H1 (cell line): ENCODE measurements at regions not wholly inside any gene's neighbourhood (a gene's known extent, or its start where the extent isn't known, plus 50 kb on each side); places are given as distances from the start of the nearest gene placed in this dataset.

Experiments used
- CTCF ChIA-PET: fragments of 300-600 bp; sonication (Branson Sonifier 250); formaldehyde crosslinking; loops from one replicate; lab custom pipeline; 2021; ENCODE audit not compliant: partially characterized antibody; lab: Charles Lee
- POLR2A ChIA-PET: fragments of 300-600 bp; sonication (Branson Sonifier 250); formaldehyde crosslinking; loops from one replicate; lab custom pipeline; 2021; ENCODE audit warnings: inconsistent platforms; ENCODE audit not compliant: partially characterized antibody; lab: Charles Lee
- DNase-seq, 2 experiments: peaks; one replicate each; pipeline versions ENCODE4 v3.0.0 to v3.0.0-alpha.2; 2010 to 2022; ENCODE audit warnings: low spot score in 2 of 2, low read depth in 1 of 2, mixed read lengths in 1 of 2
- FAIRE-seq: peaks from 2 replicates; lab custom pipeline; 2011; peaks lifted over from hg19 to GRCh38; lab: Jason Lieb, UNC
- H2AFZ ChIP-seq: 2 replicates; pipeline ENCODE4 v1.8.1; 2012; ENCODE audit warnings: low read length, inconsistent platforms
- H2AK5ac ChIP-seq: 2 replicates; pipeline ENCODE4 v1.6.1; 2013; ENCODE audit warnings: low read depth, low read length
- H2BK120ac ChIP-seq: replicated peaks from 2 replicates; pipeline ENCODE3; 2013; ENCODE audit warnings: low read depth, low read length, inconsistent platforms
- H2BK12ac ChIP-seq: 2 replicates; pipeline ENCODE4 v1.6.1; 2013; ENCODE audit warnings: low read depth, low read length
- H2BK15ac ChIP-seq: 2 replicates; pipeline ENCODE4 v1.6.1; 2013; ENCODE audit warnings: low read length
- H2BK20ac ChIP-seq: 2 replicates; pipeline ENCODE4 v1.6.1; 2013; ENCODE audit warnings: low read length
- H2BK5ac ChIP-seq: 2 replicates; pipeline ENCODE4 v1.6.1; 2013; ENCODE audit warnings: low read depth, low read length
- H3K14ac ChIP-seq: 2 replicates; pipeline ENCODE4 v1.6.1; 2013; ENCODE audit warnings: inconsistent platforms; ENCODE audit not compliant: insufficient read length
- H3K18ac ChIP-seq: 2 replicates; pipeline ENCODE4 v1.6.1; 2013; ENCODE audit warnings: low read length; ENCODE audit errors: extremely low read depth
- H3K23ac ChIP-seq: 2 replicates; pipeline ENCODE4 v1.6.1; 2013; ENCODE audit warnings: inconsistent platforms; ENCODE audit not compliant: insufficient read length
- H3K23me2 ChIP-seq: 2 replicates; pipeline ENCODE4 v1.6.1; 2013; ENCODE audit warnings: low read depth, low read length
- H3K27ac ChIP-seq: 2 replicates; pipeline ENCODE4 v1.6.1; 2011; ENCODE audit warnings: low read depth, low read length, inconsistent platforms
- H3K27me3 ChIP-seq, 4 experiments: replicated peaks in 1 of 4; 1 replicate in 1 of 4; 2 replicates in 3 of 4; pipeline versions ENCODE4 v1.6.1 to v1.8.1; 2011 to 2013; ENCODE audit warnings: low read length in 3 of 4, mild to moderate bottlenecking in 3 of 4, inconsistent platforms in 2 of 4, mixed read lengths in 2 of 4, moderate library complexity in 1 of 4; ENCODE audit not compliant: control insufficient read depth in 3 of 4, insufficient read depth in 3 of 4; ENCODE audit errors: extremely low read depth in 1 of 4
- H3K36me3 ChIP-seq, 4 experiments: 2 replicates each; pipeline versions ENCODE4 v1.6.1 to v1.8.1; 2011 to 2013; ENCODE audit warnings: mild to moderate bottlenecking in 4 of 4, low read length in 3 of 4, moderate library complexity in 2 of 4, control low read depth in 1 of 4, inconsistent platforms in 1 of 4; ENCODE audit not compliant: insufficient read depth in 4 of 4, control insufficient read depth in 2 of 4
- H3K4ac ChIP-seq: replicated peaks from 2 replicates; pipeline ENCODE3; 2013; ENCODE audit warnings: low read length, low read depth, mixed read lengths, inconsistent platforms; ENCODE audit not compliant: insufficient read length
- H3K4me1 ChIP-seq, 4 experiments: replicated peaks in 1 of 4; 1 replicate in 1 of 4; 2 replicates in 3 of 4; pipeline versions ENCODE4 v1.6.1 to v1.8.1; 2011 to 2013; ENCODE audit warnings: low read length in 3 of 4, inconsistent platforms in 2 of 4, mixed read lengths in 1 of 4; ENCODE audit not compliant: insufficient read depth in 4 of 4, control insufficient read depth in 3 of 4
- H3K4me2 ChIP-seq, 2 experiments: 2 replicates each; pipeline versions ENCODE4 v1.6.1 to v1.8.1; 2011 to 2013; ENCODE audit warnings: low read depth in 2 of 2, low read length in 2 of 2, control low read depth in 1 of 2, inconsistent platforms in 1 of 2, mild to moderate bottlenecking in 1 of 2; ENCODE audit not compliant: insufficient read depth in 1 of 2
- H3K4me3 ChIP-seq, 4 experiments: fragments of 200-600, 300-600 bp in 1 of 4; sonication (generic), shearing (Covaris generic), sonication (Bioruptor Twin) in 1 of 4; 2 replicates each; pipeline versions ENCODE4 v1.5.1 to v1.8.1; 2011 to 2016; ENCODE audit warnings: low read length in 4 of 4, low read depth in 3 of 4, control low read depth in 2 of 4, inconsistent platforms in 2 of 4, mild to moderate bottlenecking in 2 of 4, mixed read lengths in 1 of 4, moderate library complexity in 1 of 4; ENCODE audit not compliant: insufficient read depth in 2 of 4; ENCODE audit errors: extremely low read depth in 1 of 4
- H3K56ac ChIP-seq: replicated peaks from 2 replicates; pipeline ENCODE3; 2013; ENCODE audit warnings: low read depth, mild to moderate bottlenecking, mixed read lengths, low read length, inconsistent platforms; ENCODE audit not compliant: insufficient read length
- H3K79me1 ChIP-seq: 2 replicates; pipeline ENCODE4 v1.6.1; 2013; ENCODE audit warnings: low read depth, low read length, control low read depth
- H3K79me2 ChIP-seq, 2 experiments: 2 replicates each; pipeline versions ENCODE4 v1.6.1 to v1.8.1; 2012 to 2013; ENCODE audit warnings: low read length in 2 of 2, mild to moderate bottlenecking in 2 of 2, inconsistent platforms in 1 of 2; ENCODE audit not compliant: insufficient read depth in 2 of 2, control insufficient read depth in 1 of 2
- H3K9ac ChIP-seq, 4 experiments: replicated peaks in 1 of 4; 1 replicate in 1 of 4; 2 replicates in 3 of 4; pipeline versions ENCODE4 v1.6.1 to v1.8.1; 2011 to 2013; ENCODE audit warnings: low read depth in 3 of 4, low read length in 3 of 4, control low read depth in 2 of 4, mild to moderate bottlenecking in 2 of 4, moderate library complexity in 2 of 4, inconsistent platforms in 1 of 4; ENCODE audit errors: extremely low read depth in 1 of 4
- H3K9me3 ChIP-seq, 2 experiments: 2 replicates each; pipeline versions ENCODE4 v1.6.1 to v1.8.1; 2012 to 2013; ENCODE audit warnings: mild to moderate bottlenecking in 2 of 2, moderate library complexity in 2 of 2, control low read depth in 1 of 2, inconsistent platforms in 1 of 2, low read depth in 1 of 2, low read length in 1 of 2, mixed read lengths in 1 of 2; ENCODE audit not compliant: insufficient read depth in 2 of 2
- H4K20me1 ChIP-seq, 2 experiments: replicated peaks in 1 of 2; 2 replicates each; pipeline versions ENCODE3 to v1.8.1; 2011 to 2013; ENCODE audit warnings: inconsistent platforms in 2 of 2, low read length in 2 of 2, mild to moderate bottlenecking in 1 of 2; ENCODE audit not compliant: insufficient read depth in 2 of 2, control insufficient read depth in 1 of 2
- H4K5ac ChIP-seq: 2 replicates; pipeline ENCODE4 v1.6.1; 2013; ENCODE audit warnings: low read length, low read depth, mixed read lengths, inconsistent platforms; ENCODE audit not compliant: insufficient read length
- H4K8ac ChIP-seq: 2 replicates; pipeline ENCODE4 v1.8.0; 2013; ENCODE audit warnings: mild to moderate bottlenecking, moderate library complexity, low read length, inconsistent platforms; ENCODE audit not compliant: insufficient read depth; ENCODE audit errors: extremely low read depth
- H4K91ac ChIP-seq: replicated peaks from 2 replicates; pipeline ENCODE3; 2013; ENCODE audit warnings: low read length, mixed read lengths, inconsistent platforms; ENCODE audit not compliant: insufficient read length
- ATF3 ChIP-seq: IDR thresholded peaks from 2 replicates; pipeline ENCODE4 v1.6.1; 2011; ENCODE audit warnings: low read depth, mild to moderate bottlenecking, low read length; ENCODE audit not compliant: insufficient read depth
- CEBPB ChIP-seq: IDR thresholded peaks from 2 replicates; pipeline ENCODE4 v1.6.1; 2012; ENCODE audit warnings: low read depth, low read length
- CTBP2 ChIP-seq: IDR thresholded peaks from 2 replicates; pipeline ENCODE4 v1.7.0; 2011; ENCODE audit warnings: borderline replicate concordance, mild to moderate bottlenecking, moderate library complexity, mixed read lengths, low read length; ENCODE audit not compliant: insufficient read depth, insufficient read length
- NANOG ChIP-seq: IDR thresholded peaks from 2 replicates; pipeline ENCODE4 v1.6.1; 2011; ENCODE audit warnings: low read length, low read depth, mild to moderate bottlenecking, inconsistent platforms; ENCODE audit not compliant: insufficient read depth, poor library complexity, severe bottlenecking
- POLR2A ChIP-seq, 2 experiments: IDR thresholded peaks; 1 replicate in 1 of 2; 2 replicates in 1 of 2; pipeline ENCODE4 v1.6.1; 2011; ENCODE audit warnings: low read depth in 2 of 2, low read length in 2 of 2, mild to moderate bottlenecking in 2 of 2; ENCODE audit errors: control extremely low read depth in 1 of 2
- RBBP5 ChIP-seq: IDR thresholded peaks from 2 replicates; pipeline ENCODE4 v1.7.1; 2012; ENCODE audit warnings: low read depth, mild to moderate bottlenecking, inconsistent platforms, low read length, moderate library complexity, borderline replicate concordance
- RFX5 ChIP-seq: IDR thresholded peaks from 2 replicates; pipeline ENCODE4 v1.6.1; 2011; ENCODE audit warnings: low read depth, low read length, improper control_type of control experiment, borderline replicate concordance
- SIN3A ChIP-seq, 2 experiments: IDR thresholded peaks in 1 of 2; conservative IDR thresholded peaks in 1 of 2; 2 replicates each; pipeline ENCODE4 v1.6.1; 2011 to 2012; ENCODE audit warnings: low read length in 2 of 2, improper control_type of control experiment in 1 of 2, low read depth in 1 of 2, mild to moderate bottlenecking in 1 of 2
- SIX5 ChIP-seq: IDR thresholded peaks from 2 replicates; pipeline ENCODE4 v1.6.1; 2011; ENCODE audit warnings: mild to moderate bottlenecking, low read depth, low read length
- SP1 ChIP-seq: IDR thresholded peaks from 2 replicates; pipeline ENCODE4 v1.6.1; 2011; ENCODE audit warnings: low read depth, low read length
- SP2 ChIP-seq: IDR thresholded peaks from 2 replicates; pipeline ENCODE4 v1.6.1; 2012; ENCODE audit warnings: mild to moderate bottlenecking, low read length, inconsistent platforms
- SP4 ChIP-seq: IDR thresholded peaks from 2 replicates; pipeline ENCODE4 v1.6.1; 2012; ENCODE audit warnings: low read length, inconsistent platforms
- TBP ChIP-seq: IDR thresholded peaks from 2 replicates; pipeline ENCODE4 v1.6.1; 2011; ENCODE audit warnings: low read depth, low read length, improper control_type of control experiment
- TEAD4 ChIP-seq: IDR thresholded peaks from 2 replicates; pipeline ENCODE4 v1.6.1; 2012; ENCODE audit warnings: low read depth, low read length, inconsistent platforms, mixed read lengths
- USF2 ChIP-seq: IDR thresholded peaks from 2 replicates; pipeline ENCODE4 v1.6.1; 2011; ENCODE audit warnings: low read length, improper control_type of control experiment
- YY1 ChIP-seq: IDR thresholded peaks from 2 replicates; pipeline ENCODE4 v1.6.1; 2011; ENCODE audit warnings: low read depth, mild to moderate bottlenecking, low read length

GRCh38 chr1:221109930-221110329, 230.7 kb downstream of the HLX start:
- Histone ChIP-seq H2BK5ac (no peak overlapping the region), H3K56ac (no peak overlapping the region), H2BK15ac (no peak overlapping the region), H4K8ac (no peak overlapping the region), H4K5ac (no peak overlapping the region), H3K4me3 (no peak overlapping the region), H2BK12ac (no peak overlapping the region), H2AFZ (no peak overlapping the region), H3K4me2 (no peak overlapping the region), H4K20me1 (no peaks in the 10 kb centered on the region), H3K79me1 (no peaks in the 10 kb centered on the region), H2AK5ac (no peak overlapping the region), H3K4me1 (no peaks in the 10 kb centered on the region), H3K4ac (no peak overlapping the region), H2BK20ac (no peak overlapping the region), H3K79me2 (no peaks in the 10 kb centered on the region), H3K23ac (no peak overlapping the region), H3K27me3 (no peaks in the 10 kb centered on the region), H3K18ac (no peak overlapping the region), H3K27ac (no peak overlapping the region), H3K9me3 (no peaks in the 10 kb centered on the region), H3K36me3 (no peaks in the 10 kb centered on the region), H3K23me2 (no peaks in the 10 kb centered on the region), H3K9ac (no peak overlapping the region), H2BK120ac (no peak overlapping the region), H3K14ac (no peak overlapping the region), H4K91ac (no peak overlapping the region)
- POLR2A ChIA-PET, result no interaction called here
- FAIRE-seq (no peak), DNase-seq (no peak)
- CTCF ChIA-PET, result no interaction called here
- TF ChIP-seq CEBPB (no peak), NANOG (no peak), ATF3 (no peak), SIX5 (no peak), TBP (no peak), USF2 (no peak), SIN3A (conservative IDR thresholded peaks at IDR 0.05 in 1 of 2, IDR thresholded peaks at IDR 0.05 in 1 of 2; ENCODE audit: low read depth in 1 of 2, low read length in 2 of 2) (no peak), SP4 (no peak), YY1 (no peak), RBBP5 (no peak), POLR2A (IDR thresholded peaks at IDR 0.05; ENCODE audit: control extremely low read depth in 1 of 2, low read depth in 2 of 2, low read length in 2 of 2) (no peak), SP1 (no peak), RFX5 (no peak), TEAD4 (no peak), CTBP2 (no peak), SP2 (no peak)
